Cardiac fibroblast (primary cell): ENCODE measurements at regions not wholly inside any gene's neighbourhood (a gene's known extent, or its start where the extent isn't known, plus 50 kb on each side); places are given as distances from the start of the nearest gene placed in this dataset.
"Not testable (repeated sequence)": the region's sequence is repeated elsewhere in the genome, so short reads cannot be mapped to it uniquely, and the experiment has no call there.

Source experiments
- DNase-seq, 2 donors: peaks; one replicate each; pipeline versions ENCODE4 v3.0.0 to v3.0.0-alpha.2; 2010; ENCODE audit warnings: low read depth in 2 of 2
- H3K4me3 ChIP-seq, 2 donors: replicated peaks in 1 of 2; 1 replicate in 1 of 2; 2 replicates in 1 of 2; pipeline ENCODE4 v1.5.1; 2011; ENCODE audit warnings: low read depth in 2 of 2, low read length in 2 of 2, mild to moderate bottlenecking in 2 of 2, moderate library complexity in 1 of 2
- TF ChIP-seq, protein P1 (sequence below): IDR thresholded peaks from one replicate; pipeline ENCODE4 v1.5.1; 2011; ENCODE audit warnings: low read depth, mild to moderate bottlenecking, low read length, inconsistent platforms

- no peak overlapping the region for H3K4me3 ChIP-seq
- DNase-seq: no peak
- TF ChIP-seq, protein P1, sequence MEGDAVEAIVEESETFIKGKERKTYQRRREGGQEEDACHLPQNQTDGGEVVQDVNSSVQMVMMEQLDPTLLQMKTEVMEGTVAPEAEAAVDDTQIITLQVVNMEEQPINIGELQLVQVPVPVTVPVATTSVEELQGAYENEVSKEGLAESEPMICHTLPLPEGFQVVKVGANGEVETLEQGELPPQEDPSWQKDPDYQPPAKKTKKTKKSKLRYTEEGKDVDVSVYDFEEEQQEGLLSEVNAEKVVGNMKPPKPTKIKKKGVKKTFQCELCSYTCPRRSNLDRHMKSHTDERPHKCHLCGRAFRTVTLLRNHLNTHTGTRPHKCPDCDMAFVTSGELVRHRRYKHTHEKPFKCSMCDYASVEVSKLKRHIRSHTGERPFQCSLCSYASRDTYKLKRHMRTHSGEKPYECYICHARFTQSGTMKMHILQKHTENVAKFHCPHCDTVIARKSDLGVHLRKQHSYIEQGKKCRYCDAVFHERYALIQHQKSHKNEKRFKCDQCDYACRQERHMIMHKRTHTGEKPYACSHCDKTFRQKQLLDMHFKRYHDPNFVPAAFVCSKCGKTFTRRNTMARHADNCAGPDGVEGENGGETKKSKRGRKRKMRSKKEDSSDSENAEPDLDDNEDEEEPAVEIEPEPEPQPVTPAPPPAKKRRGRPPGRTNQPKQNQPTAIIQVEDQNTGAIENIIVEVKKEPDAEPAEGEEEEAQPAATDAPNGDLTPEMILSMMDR: no peak
Measured at GRCh38 chr9:28453918-28454317, 880.6 kb upstream of the C9orf72 start.

GRCh38 chr9:28456861-28457260 is 883.6 kb upstream of the C9orf72 start:
- TF ChIP-seq, protein P1: no peak
- no peak for DNase-seq
- no peak overlapping the region for H3K4me3 ChIP-seq

DNA sequence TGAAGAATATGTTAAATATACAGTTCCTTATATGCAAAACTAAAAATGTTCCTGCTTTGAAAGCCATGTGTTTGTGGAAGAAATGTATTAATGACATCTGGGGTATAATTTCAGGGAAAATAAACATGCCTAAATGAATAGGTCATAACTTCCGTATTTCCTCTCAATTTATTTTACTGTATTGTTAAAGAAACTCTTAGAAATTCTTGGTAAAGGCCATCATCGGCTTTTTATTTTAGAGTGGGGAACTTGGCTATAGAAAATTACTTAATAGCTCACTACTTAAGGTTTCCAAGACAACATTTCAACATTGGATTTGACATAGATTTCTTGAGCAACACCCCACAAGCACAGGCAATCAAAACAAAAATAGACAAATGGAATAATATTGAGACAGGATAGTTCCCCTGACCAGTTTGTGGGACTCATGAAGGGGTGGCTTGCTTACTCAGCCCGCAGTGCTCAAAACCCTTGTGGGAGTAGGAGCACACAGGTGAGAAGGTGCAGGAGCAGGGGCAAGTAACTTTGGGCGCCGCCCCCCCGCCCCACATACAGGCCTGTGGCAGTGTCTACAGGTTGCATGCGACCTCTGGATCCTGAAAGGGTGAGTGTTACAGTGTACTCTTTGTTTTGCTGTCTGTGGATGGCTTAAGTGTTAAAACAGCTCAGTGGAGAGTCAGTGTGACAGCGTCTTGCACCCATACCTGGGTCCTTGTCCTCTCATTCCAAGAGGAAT is 891.4 kb upstream of the C9orf72 start:
- no peak for DNase-seq
- TF ChIP-seq, protein P1: no peak

GRCh38 chr9:28471261-28471660 is 898.0 kb upstream of the C9orf72 start:
- no peak for DNase-seq
- H3K4me3 ChIP-seq: no peak overlapping the region
- TF ChIP-seq, protein P1: no peak

More for the DNA sequence above, 891.4 kb upstream of the C9orf72 start:
- no peak overlapping the region for H3K4me3 ChIP-seq

GRCh38 chr9:28487561-28487960 is 914.3 kb upstream of the C9orf72 start:
- TF ChIP-seq, protein P1: no peak
- H3K4me3 ChIP-seq: no peak overlapping the region
- DNase-seq: no peak

- H3K4me3 ChIP-seq: no peak overlapping the region
- no peak for DNase-seq
- TF ChIP-seq, protein P1: no peak
Measured at GRCh38 chr9:28491121-28491520, 917.8 kb upstream of the C9orf72 start.

GRCh38 chr9:28498168-28498567 is 924.9 kb upstream of the C9orf72 start:
- DNase-seq: not testable (repeated sequence)

More at GRCh38 chr9:28498168-28498567, 924.9 kb upstream of the C9orf72 start:
- not testable (repeated sequence) for H3K4me3 ChIP-seq
